GM12891 (cell line): ENCODE measurements at regions not wholly inside any gene's neighbourhood (a gene's known extent, or its start where the extent isn't known, plus 50 kb on each side); places are given as distances from the start of the nearest gene placed in this dataset.

Source experiments
- PAX5 ChIP-seq: IDR thresholded peaks from 2 replicates; pipeline ENCODE4 v1.6.1; 2011; ENCODE audit warnings: low read length, moderate library complexity, mild to moderate bottlenecking; ENCODE audit not compliant: insufficient read depth, severe bottlenecking
- POLR2A ChIP-seq: IDR thresholded peaks from 2 replicates; pipeline ENCODE4 v1.6.1; 2011; ENCODE audit warnings: low read depth, low read length, control low read depth
- POLR2AphosphoS5 ChIP-seq: IDR thresholded peaks from 2 replicates; pipeline ENCODE4 v1.6.1; 2011; ENCODE audit warnings: low read depth, low read length, control low read depth
- TAF1 ChIP-seq: IDR thresholded peaks from 2 replicates; pipeline ENCODE4 v1.6.1; 2011; ENCODE audit warnings: low read depth, low read length, control low read depth

GRCh38 chr4:10959586-10959985 is 275.0 kb upstream of the CLNK start:
- TF ChIP-seq POLR2A (no peak), TAF1 (no peak), POLR2AphosphoS5 (no peak), PAX5 (no peak)
